K562 (cell line): ENCODE measurements at regions not wholly inside any gene's neighbourhood (a gene's known extent, or its start where the extent isn't known, plus 50 kb on each side); places are given as distances from the start of the nearest gene placed in this dataset.

ENCODE experiments used
- ATAC-seq: fragments of 200-7000 bp; cut with Tn5 transposase; 3 replicates; pipeline ENCODE4 v1.9.1; 2020; ENCODE audit warnings: moderate library complexity
- BruUV-seq: library from RNA; stranded (reverse); fragments of 400-500 nt; replicated peaks from 2 replicates; lab custom pipeline; 2021; lab: Mats Ljungman, UMichigan
- CTCF ChIA-PET: fragments of 300-600 bp; formaldehyde crosslinking; extraction: SDS; loops from one replicate; lab custom pipeline; 2021; ENCODE audit warnings: low intra/inter-chr PET ratio; lab: Yijun Ruan, JAX
- POLR2A ChIA-PET: fragments of 300-600, 350-650 bp; sonication (Branson Sonifier 250); formaldehyde crosslinking; extraction: SDS; loops from one replicate; lab custom pipeline; 2021; ENCODE audit warnings: antibody characterized with exemption, inconsistent platforms; lab: Yijun Ruan, JAX
- DNase-seq, 4 experiments: peaks; one replicate each; pipeline versions ENCODE4 v3.0.0 to v3.0.0-alpha.2; 2011 to 2018; ENCODE audit warnings: low spot score in 3 of 4, mixed read lengths in 3 of 4; ENCODE audit errors: extremely low read depth in 1 of 4
- FAIRE-seq: peaks from 2 replicates; lab custom pipeline; 2011; peaks lifted over from hg19 to GRCh38; lab: Jason Lieb, UNC
- H2AFZ ChIP-seq: 2 replicates; pipeline ENCODE4 v1.6.0; 2011; ENCODE audit warnings: low read depth, low read length, control low read depth, inconsistent platforms
- H3K27ac ChIP-seq: fragments of 200-600 bp; 3 replicates; pipeline ENCODE4 v1.8.0; 2011; ENCODE audit warnings: low read depth, mild to moderate bottlenecking, control low read depth, inconsistent platforms, low read length, moderate library complexity, mixed read lengths; ENCODE audit errors: extremely low read depth
- H3K27me3 ChIP-seq, 2 experiments: fragments of 300-600 bp in 1 of 2; 2 replicates in 1 of 2; 3 replicates in 1 of 2; pipeline versions ENCODE4 v1.6.0 to v1.8.0; 2011; ENCODE audit warnings: inconsistent platforms in 2 of 2, low read length in 2 of 2, mild to moderate bottlenecking in 1 of 2, mixed read lengths in 1 of 2, moderate library complexity in 1 of 2; ENCODE audit not compliant: control insufficient read depth in 2 of 2, insufficient read depth in 2 of 2
- H3K36me3 ChIP-seq: fragments of 300-600 bp; 3 replicates; pipeline ENCODE4 v1.8.0; 2011; ENCODE audit warnings: mild to moderate bottlenecking, low read length, inconsistent platforms; ENCODE audit not compliant: control insufficient read depth, insufficient read depth
- H3K4me1 ChIP-seq, 2 experiments: fragments of 200-600 bp in 1 of 2; replicated peaks in 1 of 2; 2 replicates in 1 of 2; 3 replicates in 1 of 2; pipeline versions ENCODE4 v1.5.1 to v1.8.0; 2011; ENCODE audit warnings: inconsistent platforms in 2 of 2, low read length in 2 of 2, mild to moderate bottlenecking in 1 of 2, mixed read lengths in 1 of 2, moderate library complexity in 1 of 2; ENCODE audit not compliant: control insufficient read depth in 2 of 2, insufficient read depth in 2 of 2
- H3K4me2 ChIP-seq: 2 replicates; pipeline ENCODE4 v1.6.1; 2011; ENCODE audit warnings: low read length, control low read depth, inconsistent platforms, mixed read lengths; ENCODE audit not compliant: insufficient read depth
- H3K4me3 ChIP-seq: fragments of 200-600 bp; sonication (generic), shearing (Covaris generic); 2 replicates; pipeline ENCODE4 v1.5.1; 2016; ENCODE audit warnings: control low read depth, inconsistent platforms
- H3K79me2 ChIP-seq: fragments of 200-600 bp; 3 replicates; pipeline ENCODE4 v1.8.0; 2011; ENCODE audit warnings: low read length, inconsistent platforms; ENCODE audit not compliant: control insufficient read depth, insufficient read depth
- H3K9ac ChIP-seq, 2 experiments: 2 replicates each; pipeline versions ENCODE4 v1.6.0 to v1.6.1; 2011; ENCODE audit warnings: low read depth in 2 of 2, low read length in 2 of 2, control low read depth in 1 of 2, inconsistent platforms in 1 of 2, mild to moderate bottlenecking in 1 of 2, mixed read lengths in 1 of 2; ENCODE audit not compliant: insufficient read depth in 1 of 2
- H3K9me1 ChIP-seq: one replicate; pipeline ENCODE4 v1.6.0; 2011; ENCODE audit warnings: inconsistent platforms, mild to moderate bottlenecking, low read length, moderate library complexity; ENCODE audit not compliant: control insufficient read depth, insufficient read depth
- H3K9me3 ChIP-seq: replicated peaks from 2 replicates; pipeline ENCODE4 v1.5.1; 2011; ENCODE audit warnings: low read depth, low read length, inconsistent platforms; ENCODE audit not compliant: control insufficient read depth, insufficient read depth
- H4K20me1 ChIP-seq: replicated peaks from 2 replicates; pipeline ENCODE4 v1.6.1; 2011; ENCODE audit warnings: low read length, inconsistent platforms, mixed read lengths; ENCODE audit not compliant: control insufficient read depth, insufficient read depth
- CSDE1 ChIP-seq, 2 experiments: fragments of 450-650 bp; IDR thresholded peaks; 2 replicates each; pipeline ENCODE4 v1.6.1; 2016; ENCODE audit warnings: mild to moderate bottlenecking in 1 of 2
- NBN ChIP-seq: fragments of 450-650 bp; IDR thresholded peaks from 2 replicates; pipeline ENCODE4 v1.6.1; 2016; ENCODE audit warnings: low read depth, mild to moderate bottlenecking
- NFRKB ChIP-seq: fragments of 450-650 bp; IDR thresholded peaks from 2 replicates; pipeline ENCODE4 v1.6.1; 2016; ENCODE audit warnings: low read depth
- SMARCB1 ChIP-seq: IDR thresholded peaks from 2 replicates; pipeline ENCODE4 v1.6.1; 2011; ENCODE audit warnings: improper control_type of control experiment, low read depth; ENCODE audit not compliant: insufficient read length
- TRIM25 ChIP-seq: fragments of 450-650 bp; IDR thresholded peaks from 2 replicates; pipeline ENCODE4 v1.7.0; 2016; ENCODE audit warnings: borderline replicate concordance
- ZBTB49 ChIP-seq: sonication (generic); formaldehyde crosslinking; IDR thresholded peaks from 2 replicates; pipeline ENCODE4 v1.8.0; 2022; ENCODE audit warnings: missing genetic modification reagents, mild to moderate bottlenecking, borderline replicate concordance
- ZNF133 ChIP-seq: fragments of 250-450 bp; sonication (Bioruptor Pico); IDR thresholded peaks from 2 replicates; pipeline ENCODE4 v1.4.0; 2020; ENCODE audit warnings: mild to moderate bottlenecking
- ZNF175 ChIP-seq: fragments of 200-800 bp; sonication (Bioruptor generic); IDR thresholded peaks from 2 replicates; pipeline ENCODE4 v1.6.1; 2016; ENCODE audit warnings: low read depth, mild to moderate bottlenecking, missing genetic modification characterization, missing compliant biosample characterization
- ZNF318 ChIP-seq, 2 experiments: fragments of 450-650 bp; IDR thresholded peaks; 2 replicates each; pipeline ENCODE4 v1.6.1; 2016; ENCODE audit warnings: mild to moderate bottlenecking in 2 of 2, borderline replicate concordance in 1 of 2, low read depth in 1 of 2, moderate library complexity in 1 of 2
- WGBS: fragments of 100-300 bp; shearing (Covaris generic); methylation state at CpG from one replicate; pipeline ENCODE4 v1.1.6; 2016; ENCODE audit warnings: low coverage, mixed read lengths; ENCODE audit not compliant: insufficient coverage; ENCODE audit errors: missing lambda C conversion rate; 5-methylcytosine and 5-hydroxymethylcytosine counted together
- in situ Hi-C: fragments of 300-500 bp; cut with MboI; formaldehyde crosslinking; loops from 4 replicates; pipeline ENCODE4 v1.15.0; 2018; ENCODE audit warnings: inconsistent platforms, mixed read lengths
- intact Hi-C: fragments of 100-400 bp; cut with micrococcal nuclease; formaldehyde crosslinking; loops from 2 replicates; pipeline ENCODE4 v1.14.2; 2022

GRCh38 chr4:66853845-66854244, 691.5 kb downstream of the CENPC start:
- ATAC-seq (no peak), DNase-seq (no peak), FAIRE-seq (no peak)
- Histone ChIP-seq H3K27ac (no peak overlapping the region), H4K20me1 (no peaks in the 10 kb centered on the region), H3K4me2 (no peak overlapping the region), H3K9me1 (no peaks in the 10 kb centered on the region), H3K36me3 (no peaks in the 10 kb centered on the region), H3K9me3 (no peaks in the 10 kb centered on the region; the same call in 1 of the 2 replicates), H3K79me2 (no peaks in the 10 kb centered on the region), H3K9ac (no peak overlapping the region), H3K4me3 (no peak overlapping the region), H2AFZ (no peak overlapping the region), H3K4me1 (no peaks in the 10 kb centered on the region), H3K27me3 (no peaks in the 10 kb centered on the region)
- WGBS: 0% methylated on average over 3 of the region's 3 CpGs
- intact Hi-C loops (no loop called here), in situ Hi-C loops (no loop called here)
- ChIA-PET CTCF (no interaction called here), POLR2A (no interaction called here)
- BruUV-seq: no TSS peak
- TF ChIP-seq ZNF175 (no peak), NFRKB (no peak), ZNF318 (IDR thresholded peaks at IDR 0.05; ENCODE audit: borderline replicate concordance in 1 of 2, low read depth in 1 of 2) (no peak), ZBTB49 (CRISPR knock-in tag) (no peak), NBN (no peak), SMARCB1 (no peak), CSDE1 (IDR thresholded peaks at IDR 0.05) (no peak), ZNF133 (CRISPR knock-in tag) (no peak), TRIM25 (no peak)
